WTC11 (cell line): ENCODE measurements at regions not wholly inside any gene's neighbourhood (a gene's known extent, or its start where the extent isn't known, plus 50 kb on each side); places are given as distances from the start of the nearest gene placed in this dataset.

ENCODE experiments used
- ATAC-seq: fragments of 200-7000 bp; cut with Tn5 transposase; 2 replicates; pipeline ENCODE4 v1.10.0; 2021; ENCODE audit warnings: mild to moderate bottlenecking, moderate library complexity
- CTCF ChIA-PET: fragments of 300-600 bp; sonication (Branson Sonifier 250); formaldehyde crosslinking; loops from one replicate; lab custom pipeline; 2021; ENCODE audit warnings: antibody characterized with exemption; lab: Charles Lee
- POLR2A ChIA-PET: fragments of 350-600 bp; sonication (Branson Sonifier 250); formaldehyde crosslinking; loops from one replicate; lab custom pipeline; 2021; ENCODE audit warnings: antibody characterized with exemption; lab: Charles Lee
- DNase-seq: peaks from one replicate; pipeline ENCODE4 v3.0.0; 2021; ENCODE audit warnings: low spot score
- H3K27ac Mint-ChIP-seq: 2 replicates; pipeline ENCODE4 v1.8.0; 2021; ENCODE audit warnings: mixed read lengths
- H3K27me3 Mint-ChIP-seq: 2 replicates; pipeline ENCODE4 v1.8.0; 2021; ENCODE audit warnings: low read depth, mild to moderate bottlenecking, moderate library complexity, mixed read lengths
- H3K36me3 Mint-ChIP-seq: 2 replicates; pipeline ENCODE4 v1.8.0; 2021; ENCODE audit warnings: mixed read lengths
- H3K4me1 Mint-ChIP-seq: 2 replicates; pipeline ENCODE4 v1.8.0; 2022; ENCODE audit warnings: mixed read lengths
- H3K4me3 Mint-ChIP-seq: 2 replicates; pipeline ENCODE4 v1.8.0; 2021; ENCODE audit warnings: mild to moderate bottlenecking, moderate library complexity, mixed read lengths
- H3K9me3 Mint-ChIP-seq: 2 replicates; pipeline ENCODE4 v1.8.0; 2021; ENCODE audit warnings: mixed read lengths
- EMX1 ChIP-seq: fragments of 250-450 bp; sonication (Bioruptor Pico); IDR thresholded peaks from 2 replicates; pipeline ENCODE4 v1.8.0; 2021; ENCODE audit warnings: mild to moderate bottlenecking
- MYBL2 ChIP-seq: sonication (generic); formaldehyde crosslinking; IDR thresholded peaks from 2 replicates; pipeline ENCODE4 v1.8.1; 2023; ENCODE audit warnings: mild to moderate bottlenecking, moderate library complexity, missing genetic modification reagents
- TP53 ChIP-seq: sonication (generic); formaldehyde crosslinking; IDR thresholded peaks from 2 replicates; pipeline ENCODE4 v1.8.1; 2023; ENCODE audit warnings: mild to moderate bottlenecking, missing genetic modification reagents
- ZNF423 ChIP-seq: fragments of 250-450 bp; sonication (Bioruptor Pico); IDR thresholded peaks from 2 replicates; pipeline ENCODE4 v2.1.2; 2022; ENCODE audit warnings: mild to moderate bottlenecking, moderate library complexity
- TF ChIP-seq, protein P1 (sequence below): fragments of 250-450 bp; sonication (Bioruptor Pico); IDR thresholded peaks from 2 replicates; pipeline ENCODE4 v1.9.0; 2021; ENCODE audit warnings: mild to moderate bottlenecking, borderline replicate concordance
- TF ChIP-seq, protein P2 (sequence below): sonication (generic); formaldehyde crosslinking; IDR thresholded peaks from 2 replicates; pipeline ENCODE4 v1.8.1; 2022; ENCODE audit warnings: mild to moderate bottlenecking, moderate library complexity, missing genetic modification reagents
- TF ChIP-seq, protein P3 (sequence below): sonication (generic); formaldehyde crosslinking; IDR thresholded peaks from 2 replicates; pipeline ENCODE4 v1.8.1; 2022; ENCODE audit warnings: missing genetic modification reagents, borderline replicate concordance
- TF ChIP-seq, protein P4 (sequence below): sonication (generic); formaldehyde crosslinking; IDR thresholded peaks from 2 replicates; pipeline ENCODE4 v1.8.1; 2023; ENCODE audit warnings: mild to moderate bottlenecking, missing genetic modification reagents, borderline replicate concordance
- TF ChIP-seq, protein P5 (sequence below): sonication (generic); formaldehyde crosslinking; IDR thresholded peaks from 2 replicates; pipeline ENCODE4 v1.8.1; 2023; ENCODE audit warnings: mild to moderate bottlenecking, missing genetic modification reagents

DNA sequence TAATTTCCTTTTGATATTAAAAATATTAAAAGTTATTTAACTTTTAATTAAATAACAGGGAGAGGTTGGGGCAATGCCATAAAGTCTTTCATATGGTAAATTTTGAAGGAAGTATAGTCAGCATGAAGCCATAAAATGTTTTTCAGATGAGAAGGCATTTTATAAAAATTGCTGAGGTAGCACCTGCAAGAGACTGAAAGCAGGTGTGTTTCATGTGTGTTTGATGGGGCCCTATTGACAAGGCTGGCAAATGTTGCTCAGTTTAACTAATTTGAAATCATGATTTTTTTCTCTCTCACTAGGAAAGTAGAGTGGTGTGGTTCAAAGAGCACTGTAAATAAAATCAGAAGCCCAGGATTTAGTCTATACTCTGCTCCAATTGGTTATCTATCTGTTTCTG is 805.8 kb upstream of the C9orf72 start (continued):
- TF ChIP-seq, protein P1, sequence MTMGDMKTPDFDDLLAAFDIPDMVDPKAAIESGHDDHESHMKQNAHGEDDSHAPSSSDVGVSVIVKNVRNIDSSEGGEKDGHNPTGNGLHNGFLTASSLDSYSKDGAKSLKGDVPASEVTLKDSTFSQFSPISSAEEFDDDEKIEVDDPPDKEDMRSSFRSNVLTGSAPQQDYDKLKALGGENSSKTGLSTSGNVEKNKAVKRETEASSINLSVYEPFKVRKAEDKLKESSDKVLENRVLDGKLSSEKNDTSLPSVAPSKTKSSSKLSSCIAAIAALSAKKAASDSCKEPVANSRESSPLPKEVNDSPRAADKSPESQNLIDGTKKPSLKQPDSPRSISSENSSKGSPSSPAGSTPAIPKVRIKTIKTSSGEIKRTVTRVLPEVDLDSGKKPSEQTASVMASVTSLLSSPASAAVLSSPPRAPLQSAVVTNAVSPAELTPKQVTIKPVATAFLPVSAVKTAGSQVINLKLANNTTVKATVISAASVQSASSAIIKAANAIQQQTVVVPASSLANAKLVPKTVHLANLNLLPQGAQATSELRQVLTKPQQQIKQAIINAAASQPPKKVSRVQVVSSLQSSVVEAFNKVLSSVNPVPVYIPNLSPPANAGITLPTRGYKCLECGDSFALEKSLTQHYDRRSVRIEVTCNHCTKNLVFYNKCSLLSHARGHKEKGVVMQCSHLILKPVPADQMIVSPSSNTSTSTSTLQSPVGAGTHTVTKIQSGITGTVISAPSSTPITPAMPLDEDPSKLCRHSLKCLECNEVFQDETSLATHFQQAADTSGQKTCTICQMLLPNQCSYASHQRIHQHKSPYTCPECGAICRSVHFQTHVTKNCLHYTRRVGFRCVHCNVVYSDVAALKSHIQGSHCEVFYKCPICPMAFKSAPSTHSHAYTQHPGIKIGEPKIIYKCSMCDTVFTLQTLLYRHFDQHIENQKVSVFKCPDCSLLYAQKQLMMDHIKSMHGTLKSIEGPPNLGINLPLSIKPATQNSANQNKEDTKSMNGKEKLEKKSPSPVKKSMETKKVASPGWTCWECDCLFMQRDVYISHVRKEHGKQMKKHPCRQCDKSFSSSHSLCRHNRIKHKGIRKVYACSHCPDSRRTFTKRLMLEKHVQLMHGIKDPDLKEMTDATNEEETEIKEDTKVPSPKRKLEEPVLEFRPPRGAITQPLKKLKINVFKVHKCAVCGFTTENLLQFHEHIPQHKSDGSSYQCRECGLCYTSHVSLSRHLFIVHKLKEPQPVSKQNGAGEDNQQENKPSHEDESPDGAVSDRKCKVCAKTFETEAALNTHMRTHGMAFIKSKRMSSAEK (CRISPR knock-in tag) = no peak
- TF ChIP-seq, protein P2, sequence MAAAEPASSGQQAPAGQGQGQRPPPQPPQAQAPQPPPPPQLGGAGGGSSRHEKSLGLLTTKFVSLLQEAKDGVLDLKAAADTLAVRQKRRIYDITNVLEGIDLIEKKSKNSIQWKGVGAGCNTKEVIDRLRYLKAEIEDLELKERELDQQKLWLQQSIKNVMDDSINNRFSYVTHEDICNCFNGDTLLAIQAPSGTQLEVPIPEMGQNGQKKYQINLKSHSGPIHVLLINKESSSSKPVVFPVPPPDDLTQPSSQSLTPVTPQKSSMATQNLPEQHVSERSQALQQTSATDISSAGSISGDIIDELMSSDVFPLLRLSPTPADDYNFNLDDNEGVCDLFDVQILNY (CRISPR knock-in tag) = no peak

DNA sequence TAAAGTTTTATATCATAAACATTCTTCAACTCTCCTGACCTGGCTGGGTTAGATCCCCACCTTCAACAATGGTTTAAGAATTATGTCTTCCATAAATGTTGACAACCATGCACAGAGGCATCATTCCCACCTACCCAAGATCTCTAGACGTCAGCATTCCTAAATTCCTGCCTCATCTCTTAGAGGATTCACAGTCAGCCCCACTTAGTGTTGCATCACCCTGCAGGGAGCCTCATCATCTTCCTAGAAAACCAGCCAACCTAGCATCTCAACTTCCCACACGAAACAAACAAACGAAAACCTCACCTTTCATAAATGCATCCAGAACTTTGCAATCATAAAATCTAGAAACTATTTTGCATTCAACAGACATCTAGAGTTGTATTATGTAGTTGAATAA is 816.1 kb upstream of the C9orf72 start:
- CTCF ChIA-PET = no interaction called here
- POLR2A ChIA-PET = no interaction called here
- Mint-ChIP-seq H3K27me3 (no peaks in the 10 kb centered on the region), H3K4me3 (no peak overlapping the region), H3K4me1 (peaks cover 14% of the 10 kb centered on the region), H3K9me3 (peaks cover 18% of the 10 kb centered on the region), H3K27ac (no peak overlapping the region), H3K36me3 (peaks cover 10% of the 10 kb centered on the region)
- TF ChIP-seq, protein P3, sequence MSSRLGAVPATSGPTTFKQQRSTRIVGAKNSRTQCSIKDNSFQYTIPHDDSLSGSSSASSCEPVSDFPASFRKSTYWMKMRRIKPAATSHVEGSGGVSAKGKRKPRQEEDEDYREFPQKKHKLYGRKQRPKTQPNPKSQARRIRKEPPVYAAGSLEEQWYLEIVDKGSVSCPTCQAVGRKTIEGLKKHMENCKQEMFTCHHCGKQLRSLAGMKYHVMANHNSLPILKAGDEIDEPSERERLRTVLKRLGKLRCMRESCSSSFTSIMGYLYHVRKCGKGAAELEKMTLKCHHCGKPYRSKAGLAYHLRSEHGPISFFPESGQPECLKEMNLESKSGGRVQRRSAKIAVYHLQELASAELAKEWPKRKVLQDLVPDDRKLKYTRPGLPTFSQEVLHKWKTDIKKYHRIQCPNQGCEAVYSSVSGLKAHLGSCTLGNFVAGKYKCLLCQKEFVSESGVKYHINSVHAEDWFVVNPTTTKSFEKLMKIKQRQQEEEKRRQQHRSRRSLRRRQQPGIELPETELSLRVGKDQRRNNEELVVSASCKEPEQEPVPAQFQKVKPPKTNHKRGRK (CRISPR knock-in tag) = no peak
- no peak for TF ChIP-seq ZNF423 (CRISPR knock-in tag)
- TF ChIP-seq, protein P4, sequence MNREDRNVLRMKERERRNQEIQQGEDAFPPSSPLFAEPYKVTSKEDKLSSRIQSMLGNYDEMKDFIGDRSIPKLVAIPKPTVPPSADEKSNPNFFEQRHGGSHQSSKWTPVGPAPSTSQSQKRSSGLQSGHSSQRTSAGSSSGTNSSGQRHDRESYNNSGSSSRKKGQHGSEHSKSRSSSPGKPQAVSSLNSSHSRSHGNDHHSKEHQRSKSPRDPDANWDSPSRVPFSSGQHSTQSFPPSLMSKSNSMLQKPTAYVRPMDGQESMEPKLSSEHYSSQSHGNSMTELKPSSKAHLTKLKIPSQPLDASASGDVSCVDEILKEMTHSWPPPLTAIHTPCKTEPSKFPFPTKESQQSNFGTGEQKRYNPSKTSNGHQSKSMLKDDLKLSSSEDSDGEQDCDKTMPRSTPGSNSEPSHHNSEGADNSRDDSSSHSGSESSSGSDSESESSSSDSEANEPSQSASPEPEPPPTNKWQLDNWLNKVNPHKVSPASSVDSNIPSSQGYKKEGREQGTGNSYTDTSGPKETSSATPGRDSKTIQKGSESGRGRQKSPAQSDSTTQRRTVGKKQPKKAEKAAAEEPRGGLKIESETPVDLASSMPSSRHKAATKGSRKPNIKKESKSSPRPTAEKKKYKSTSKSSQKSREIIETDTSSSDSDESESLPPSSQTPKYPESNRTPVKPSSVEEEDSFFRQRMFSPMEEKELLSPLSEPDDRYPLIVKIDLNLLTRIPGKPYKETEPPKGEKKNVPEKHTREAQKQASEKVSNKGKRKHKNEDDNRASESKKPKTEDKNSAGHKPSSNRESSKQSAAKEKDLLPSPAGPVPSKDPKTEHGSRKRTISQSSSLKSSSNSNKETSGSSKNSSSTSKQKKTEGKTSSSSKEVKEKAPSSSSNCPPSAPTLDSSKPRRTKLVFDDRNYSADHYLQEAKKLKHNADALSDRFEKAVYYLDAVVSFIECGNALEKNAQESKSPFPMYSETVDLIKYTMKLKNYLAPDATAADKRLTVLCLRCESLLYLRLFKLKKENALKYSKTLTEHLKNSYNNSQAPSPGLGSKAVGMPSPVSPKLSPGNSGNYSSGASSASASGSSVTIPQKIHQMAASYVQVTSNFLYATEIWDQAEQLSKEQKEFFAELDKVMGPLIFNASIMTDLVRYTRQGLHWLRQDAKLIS (CRISPR knock-in tag) = no peak
- TF ChIP-seq, protein P5, sequence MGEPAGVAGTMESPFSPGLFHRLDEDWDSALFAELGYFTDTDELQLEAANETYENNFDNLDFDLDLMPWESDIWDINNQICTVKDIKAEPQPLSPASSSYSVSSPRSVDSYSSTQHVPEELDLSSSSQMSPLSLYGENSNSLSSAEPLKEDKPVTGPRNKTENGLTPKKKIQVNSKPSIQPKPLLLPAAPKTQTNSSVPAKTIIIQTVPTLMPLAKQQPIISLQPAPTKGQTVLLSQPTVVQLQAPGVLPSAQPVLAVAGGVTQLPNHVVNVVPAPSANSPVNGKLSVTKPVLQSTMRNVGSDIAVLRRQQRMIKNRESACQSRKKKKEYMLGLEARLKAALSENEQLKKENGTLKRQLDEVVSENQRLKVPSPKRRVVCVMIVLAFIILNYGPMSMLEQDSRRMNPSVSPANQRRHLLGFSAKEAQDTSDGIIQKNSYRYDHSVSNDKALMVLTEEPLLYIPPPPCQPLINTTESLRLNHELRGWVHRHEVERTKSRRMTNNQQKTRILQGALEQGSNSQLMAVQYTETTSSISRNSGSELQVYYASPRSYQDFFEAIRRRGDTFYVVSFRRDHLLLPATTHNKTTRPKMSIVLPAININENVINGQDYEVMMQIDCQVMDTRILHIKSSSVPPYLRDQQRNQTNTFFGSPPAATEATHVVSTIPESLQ (CRISPR knock-in tag) = no peak
- TF ChIP-seq EMX1 (CRISPR knock-in tag) = no peak
- peak; percentile 52; the same call in 1 of the 2 replicates for ATAC-seq
- no peak for DNase-seq

DNA sequence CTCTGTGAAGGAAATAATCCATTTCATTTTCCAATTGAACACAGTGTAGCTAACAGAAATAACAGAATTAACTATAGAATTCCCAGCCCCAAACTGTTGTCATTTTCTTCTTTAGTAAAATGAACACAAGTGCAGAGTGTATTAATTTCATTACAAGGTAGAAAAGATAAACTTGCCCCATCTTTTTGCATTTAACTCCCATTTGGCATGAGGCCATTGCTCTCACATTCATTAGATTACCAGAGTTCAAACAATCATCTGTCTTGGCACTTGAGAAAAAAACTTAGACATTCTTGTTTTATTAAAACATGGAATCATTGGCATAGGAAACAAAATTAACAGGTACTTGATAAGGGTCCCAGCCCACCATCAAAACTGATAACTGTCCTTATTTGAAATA is 821.5 kb upstream of the C9orf72 start:
- ATAC-seq (no peak), DNase-seq (no peak)
- Mint-ChIP-seq H3K27me3 (no peaks in the 10 kb centered on the region), H3K4me3 (no peak overlapping the region), H3K4me1 (peaks cover 9% of the 10 kb centered on the region), H3K9me3 (peaks cover 3% of the 10 kb centered on the region; the same call in 1 of the 2 replicates), H3K36me3 (no peaks in the 10 kb centered on the region), H3K27ac (no peak overlapping the region)
- ChIA-PET POLR2A (no interaction called here), CTCF (no interaction called here)
- TF ChIP-seq TP53 (no peak), MYBL2 (CRISPR knock-in tag) (no peak)
